Nephron (organoid): ENCODE measurements at regions not wholly inside any gene's neighbourhood (a gene's known extent, or its start where the extent isn't known, plus 50 kb on each side); places are given as distances from the start of the nearest gene placed in this dataset.

Experiments
- H3K27ac Mint-ChIP-seq, 3 experiments: 2 replicates each; pipeline ENCODE4 v1.8.0; 2020; ENCODE audit warnings: mixed read lengths in 3 of 3, mild to moderate bottlenecking in 2 of 3, moderate library complexity in 1 of 3
- H3K27me3 Mint-ChIP-seq: 2 replicates; pipeline ENCODE4 v1.8.0; 2021; ENCODE audit warnings: low read depth, mild to moderate bottlenecking, moderate library complexity, mixed read lengths
- H3K36me3 Mint-ChIP-seq: 2 replicates; pipeline ENCODE4 v1.8.0; 2020; ENCODE audit warnings: low read depth, mixed read lengths
- H3K4me1 Mint-ChIP-seq: 2 replicates; pipeline ENCODE4 v1.8.0; 2020; ENCODE audit warnings: mixed read lengths
- H3K4me3 Mint-ChIP-seq, 3 experiments: 2 replicates each; pipeline ENCODE4 v1.8.0; 2020; ENCODE audit warnings: mild to moderate bottlenecking in 3 of 3, mixed read lengths in 3 of 3, moderate library complexity in 2 of 3
- H3K9me3 Mint-ChIP-seq: 2 replicates; pipeline ENCODE4 v1.8.0; 2020; ENCODE audit warnings: mixed read lengths
- TF ChIP-seq, protein P1 (sequence below), 3 experiments: fragments of 200-600 bp; sonication (generic); IDR thresholded peaks; one replicate each; pipeline ENCODE4 v1.5.0; 2021; ENCODE audit warnings: antibody characterized with exemption in 3 of 3; ENCODE audit not compliant: unreplicated experiment in 3 of 3

DNA sequence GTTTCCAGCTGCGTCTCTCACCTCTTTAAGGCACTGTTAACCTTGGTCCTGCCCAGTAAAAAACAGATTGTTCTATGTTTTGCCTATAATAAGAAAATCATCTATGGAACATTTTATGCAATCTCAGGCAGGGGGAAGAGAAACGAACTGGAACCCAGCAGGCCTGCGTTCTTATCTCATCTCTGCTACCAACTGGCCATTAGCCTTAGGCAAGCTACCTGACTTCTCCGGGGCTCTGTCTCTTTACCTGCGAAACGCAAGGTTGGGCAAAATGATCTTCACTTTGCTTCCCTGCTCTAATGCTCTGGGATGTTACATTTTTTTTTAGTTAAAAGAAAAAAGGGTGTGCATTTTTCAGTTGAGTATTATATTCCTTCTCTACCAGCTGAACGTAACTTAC, 70.5 kb upstream of the WIPF1 start:
- TF ChIP-seq, protein P1, sequence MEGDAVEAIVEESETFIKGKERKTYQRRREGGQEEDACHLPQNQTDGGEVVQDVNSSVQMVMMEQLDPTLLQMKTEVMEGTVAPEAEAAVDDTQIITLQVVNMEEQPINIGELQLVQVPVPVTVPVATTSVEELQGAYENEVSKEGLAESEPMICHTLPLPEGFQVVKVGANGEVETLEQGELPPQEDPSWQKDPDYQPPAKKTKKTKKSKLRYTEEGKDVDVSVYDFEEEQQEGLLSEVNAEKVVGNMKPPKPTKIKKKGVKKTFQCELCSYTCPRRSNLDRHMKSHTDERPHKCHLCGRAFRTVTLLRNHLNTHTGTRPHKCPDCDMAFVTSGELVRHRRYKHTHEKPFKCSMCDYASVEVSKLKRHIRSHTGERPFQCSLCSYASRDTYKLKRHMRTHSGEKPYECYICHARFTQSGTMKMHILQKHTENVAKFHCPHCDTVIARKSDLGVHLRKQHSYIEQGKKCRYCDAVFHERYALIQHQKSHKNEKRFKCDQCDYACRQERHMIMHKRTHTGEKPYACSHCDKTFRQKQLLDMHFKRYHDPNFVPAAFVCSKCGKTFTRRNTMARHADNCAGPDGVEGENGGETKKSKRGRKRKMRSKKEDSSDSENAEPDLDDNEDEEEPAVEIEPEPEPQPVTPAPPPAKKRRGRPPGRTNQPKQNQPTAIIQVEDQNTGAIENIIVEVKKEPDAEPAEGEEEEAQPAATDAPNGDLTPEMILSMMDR (IDR thresholded peaks at IDR 0.05; ENCODE audit: unreplicated experiment in 3 of 3) = no peak
- Mint-ChIP-seq H3K36me3 (peaks cover 24% of the 10 kb centered on the region), H3K27ac (peak overlapping the region in 2 of 3 experiments; percentile 64 to 82), H3K4me1 (peaks cover 23% of the 10 kb centered on the region), H3K4me3 (no peak overlapping the region), H3K9me3 (peaks cover 14% of the 10 kb centered on the region), H3K27me3 (no peaks in the 10 kb centered on the region)

DNA sequence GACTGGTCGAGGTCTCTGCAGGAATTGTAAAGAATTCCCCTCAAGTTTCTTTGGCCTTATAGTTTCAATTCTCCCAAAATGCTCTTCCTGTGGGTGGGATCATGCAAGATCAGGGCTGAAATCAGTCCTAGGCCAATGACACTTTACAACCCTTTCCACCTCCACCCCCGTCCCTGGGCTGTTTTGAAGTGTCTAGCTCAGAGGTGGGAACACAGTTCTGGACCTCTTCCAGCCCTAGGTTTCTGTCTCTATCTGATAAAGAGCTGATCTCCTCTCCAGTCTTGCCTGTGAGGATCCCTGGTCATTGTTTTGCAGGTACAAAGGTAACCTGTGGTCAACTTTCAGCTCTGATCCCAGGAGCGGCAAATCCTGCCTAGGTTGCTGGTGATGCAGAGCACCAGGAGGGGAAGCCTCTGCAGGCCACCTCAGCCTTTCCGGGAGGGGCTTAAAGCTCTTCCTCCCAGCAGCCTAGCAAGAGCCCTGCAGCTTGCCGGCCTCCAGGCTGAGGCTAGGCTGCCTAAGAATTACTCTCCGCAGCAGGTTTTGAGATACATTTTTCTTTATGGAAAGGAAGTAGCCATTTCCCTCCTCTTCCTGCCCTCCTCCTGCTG, 69.8 kb upstream of the WIPF1 start:
- H3K9me3 Mint-ChIP-seq = peaks cover 14% of the 10 kb centered on the region
- H3K27me3 Mint-ChIP-seq = no peaks in the 10 kb centered on the region
- peak overlapping the region in 2 of 3 experiments; percentile 64 to 82 for H3K27ac Mint-ChIP-seq
- peaks cover 17% of the 10 kb centered on the region for H3K36me3 Mint-ChIP-seq
- H3K4me1 Mint-ChIP-seq = peaks cover 28% of the 10 kb centered on the region
- TF ChIP-seq, protein P1 (IDR thresholded peaks at IDR 0.05; ENCODE audit: unreplicated experiment in 3 of 3) = no peak
- H3K4me3 Mint-ChIP-seq = no peak overlapping the region

GRCh38 chr2:174666845-174667244, 69.2 kb upstream of the WIPF1 start:
- H3K27ac Mint-ChIP-seq = peak overlapping the region in 2 of 3 experiments; percentile 64 to 82
- peaks cover 11% of the 10 kb centered on the region for H3K36me3 Mint-ChIP-seq
- peaks cover 28% of the 10 kb centered on the region for H3K4me1 Mint-ChIP-seq
- TF ChIP-seq, protein P1 (IDR thresholded peaks at IDR 0.05; ENCODE audit: unreplicated experiment in 3 of 3) = no peak
- H3K9me3 Mint-ChIP-seq = peaks cover 10% of the 10 kb centered on the region
- H3K27me3 Mint-ChIP-seq = no peaks in the 10 kb centered on the region
- no peak overlapping the region for H3K4me3 Mint-ChIP-seq

- peak overlapping the region in 1 of 3 experiments; percentile 82 for H3K27ac Mint-ChIP-seq
- TF ChIP-seq, protein P1 (IDR thresholded peaks at IDR 0.05; ENCODE audit: unreplicated experiment in 3 of 3) = no peak
- peaks cover 28% of the 10 kb centered on the region for H3K4me1 Mint-ChIP-seq
- no peaks in the 10 kb centered on the region for H3K27me3 Mint-ChIP-seq
- no peak overlapping the region for H3K4me3 Mint-ChIP-seq
- peaks cover 9% of the 10 kb centered on the region for H3K36me3 Mint-ChIP-seq
- peaks cover 7% of the 10 kb centered on the region for H3K9me3 Mint-ChIP-seq
These were observed 68.7 kb upstream of the WIPF1 start for GRCh38 chr2:174666312-174666711.

- TF ChIP-seq, protein P1 (IDR thresholded peaks at IDR 0.05; ENCODE audit: unreplicated experiment in 3 of 3) = no peak
- Mint-ChIP-seq H3K27ac (no peak overlapping the region), H3K27me3 (no peaks in the 10 kb centered on the region), H3K9me3 (no peaks in the 10 kb centered on the region), H3K4me1 (peaks cover 28% of the 10 kb centered on the region), H3K36me3 (peaks cover 4% of the 10 kb centered on the region), H3K4me3 (no peak overlapping the region)
These were observed 66.6 kb upstream of the WIPF1 start for GRCh38 chr2:174664084-174664759.

DNA sequence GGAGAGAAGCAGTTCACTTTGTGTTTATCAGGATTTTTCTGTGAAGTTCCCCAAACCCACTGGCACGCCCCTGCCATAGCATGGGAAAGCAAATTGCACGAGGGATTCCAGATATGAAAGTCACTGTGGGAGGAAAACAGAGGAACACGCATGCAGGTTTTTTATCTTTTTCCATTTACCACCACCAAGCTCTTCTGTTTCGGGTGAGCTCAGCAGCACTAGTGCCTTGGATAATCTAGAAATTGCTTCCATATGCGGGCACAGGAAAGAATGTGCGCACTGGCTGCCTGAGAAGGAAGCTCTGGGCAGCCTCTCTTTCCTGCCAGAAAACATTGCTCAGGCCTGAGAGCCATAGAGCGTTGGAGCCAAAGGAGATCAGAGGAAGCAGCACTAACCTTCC, 65.9 kb upstream of the WIPF1 start:
- H3K27ac Mint-ChIP-seq = peak overlapping the region in 1 of 3 experiments; percentile 62
- no peaks in the 10 kb centered on the region for H3K27me3 Mint-ChIP-seq
- no peaks in the 10 kb centered on the region for H3K9me3 Mint-ChIP-seq
- peaks cover 4% of the 10 kb centered on the region for H3K36me3 Mint-ChIP-seq
- H3K4me3 Mint-ChIP-seq = no peak overlapping the region
- TF ChIP-seq, protein P1 (IDR thresholded peaks at IDR 0.05; ENCODE audit: unreplicated experiment in 3 of 3) = no peak
- H3K4me1 Mint-ChIP-seq = peaks cover 28% of the 10 kb centered on the region
